Breast epithelium (tissue), 3 donors: ENCODE measurements at regions not wholly inside any gene's neighbourhood (a gene's known extent, or its start where the extent isn't known, plus 50 kb on each side); places are given as distances from the start of the nearest gene placed in this dataset.

Experiments used
- POLR2A ChIP-seq: fragments of 450-650 bp; IDR thresholded peaks from one replicate; pipeline ENCODE4 v1.6.1; 2016; ENCODE audit warnings: antibody characterized with exemption, mild to moderate bottlenecking, moderate library complexity
- POLR2AphosphoS5 ChIP-seq, 3 donors: sonication (generic); formaldehyde crosslinking; IDR thresholded peaks; one replicate each; pipeline ENCODE4 v1.6.1; 2017; ENCODE audit warnings: antibody characterized with exemption in 3 of 3
- TF ChIP-seq, protein P1 (sequence below), 3 donors: fragments of 450-650 bp; IDR thresholded peaks; one replicate each; pipeline ENCODE4 v1.5.1; 2016 to 2017; ENCODE audit warnings: antibody characterized with exemption in 3 of 3, mild to moderate bottlenecking in 3 of 3, moderate library complexity in 3 of 3

DNA sequence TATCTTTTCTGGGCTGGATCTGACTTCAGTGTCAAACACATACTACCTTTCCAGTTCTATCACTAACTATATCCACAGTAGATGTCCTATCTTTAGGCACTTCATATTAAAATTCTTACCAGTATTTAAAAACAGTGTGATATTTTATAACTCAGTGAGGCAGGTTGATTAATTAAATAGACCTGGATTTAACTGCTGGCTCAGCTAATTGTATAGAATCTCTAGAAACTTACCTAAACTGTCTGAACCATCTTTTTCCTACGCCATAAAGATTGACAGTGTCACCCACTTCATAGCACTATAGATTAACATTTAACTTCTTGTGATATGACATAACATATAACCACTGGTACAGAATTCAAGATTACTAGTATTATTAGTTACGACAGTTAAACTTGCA, 935.3 kb downstream of the FAT4 start:
- no peak for TF ChIP-seq POLR2A
- TF ChIP-seq, protein P1, sequence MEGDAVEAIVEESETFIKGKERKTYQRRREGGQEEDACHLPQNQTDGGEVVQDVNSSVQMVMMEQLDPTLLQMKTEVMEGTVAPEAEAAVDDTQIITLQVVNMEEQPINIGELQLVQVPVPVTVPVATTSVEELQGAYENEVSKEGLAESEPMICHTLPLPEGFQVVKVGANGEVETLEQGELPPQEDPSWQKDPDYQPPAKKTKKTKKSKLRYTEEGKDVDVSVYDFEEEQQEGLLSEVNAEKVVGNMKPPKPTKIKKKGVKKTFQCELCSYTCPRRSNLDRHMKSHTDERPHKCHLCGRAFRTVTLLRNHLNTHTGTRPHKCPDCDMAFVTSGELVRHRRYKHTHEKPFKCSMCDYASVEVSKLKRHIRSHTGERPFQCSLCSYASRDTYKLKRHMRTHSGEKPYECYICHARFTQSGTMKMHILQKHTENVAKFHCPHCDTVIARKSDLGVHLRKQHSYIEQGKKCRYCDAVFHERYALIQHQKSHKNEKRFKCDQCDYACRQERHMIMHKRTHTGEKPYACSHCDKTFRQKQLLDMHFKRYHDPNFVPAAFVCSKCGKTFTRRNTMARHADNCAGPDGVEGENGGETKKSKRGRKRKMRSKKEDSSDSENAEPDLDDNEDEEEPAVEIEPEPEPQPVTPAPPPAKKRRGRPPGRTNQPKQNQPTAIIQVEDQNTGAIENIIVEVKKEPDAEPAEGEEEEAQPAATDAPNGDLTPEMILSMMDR (IDR thresholded peaks at IDR 0.05), result no peak
- TF ChIP-seq POLR2AphosphoS5 (IDR thresholded peaks at IDR 0.05), result no peak
